AG04449 (cell line): ENCODE measurements at regions not wholly inside any gene's neighbourhood (a gene's known extent, or its start where the extent isn't known, plus 50 kb on each side); places are given as distances from the start of the nearest gene placed in this dataset.

Experiments
- CTCF ChIA-PET: fragments of 350-600 bp; formaldehyde crosslinking; extraction: SDS; loops from one replicate; lab custom pipeline; 2021; ENCODE audit warnings: antibody characterized with exemption; lab: Yijun Ruan, JAX
- POLR2A ChIA-PET: fragments of 400-600, 350-600 bp; formaldehyde crosslinking; extraction: SDS; loops from one replicate; lab custom pipeline; 2020; ENCODE audit warnings: antibody characterized with exemption, inconsistent platforms; lab: Yijun Ruan, JAX
- DNase-seq: peaks from one replicate; pipeline ENCODE4 v3.0.0-alpha.2; 2010; ENCODE audit warnings: low read depth, low spot score
- H3K4me3 ChIP-seq: 2 replicates; pipeline ENCODE4 v1.5.1; 2011; ENCODE audit warnings: low read depth, mild to moderate bottlenecking, control low read depth, low read length
- CTCF ChIP-seq: IDR thresholded peaks from one replicate; pipeline ENCODE4 v1.5.1; 2011; ENCODE audit warnings: mild to moderate bottlenecking, moderate library complexity, low read length, control low read depth, inconsistent platforms; ENCODE audit not compliant: insufficient read depth; ENCODE audit errors: missing control alignments

DNA sequence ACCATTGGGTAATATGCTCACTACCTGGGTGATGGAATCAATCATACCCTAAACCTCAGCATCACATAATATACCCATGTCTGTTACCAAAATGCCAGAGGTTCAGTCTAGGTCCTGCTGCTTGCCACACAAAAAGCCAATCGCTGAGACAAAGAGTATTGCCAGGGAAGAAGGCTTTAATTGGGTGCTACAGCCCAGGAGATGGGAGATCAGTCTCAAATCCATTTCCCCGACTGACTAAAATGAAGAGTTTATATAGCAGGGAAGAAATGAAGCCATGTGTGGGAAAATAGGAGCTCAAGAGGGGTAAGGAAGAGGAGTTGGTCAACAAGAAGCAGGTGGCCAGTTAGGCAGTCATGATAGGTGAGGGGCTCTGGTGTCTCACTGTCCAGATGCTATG lies 149.6 kb downstream of the QRSL1 start:
- ChIA-PET POLR2A (no interaction called here), CTCF (no interaction called here)
- H3K4me3 ChIP-seq = no peak overlapping the region
- DNase-seq = no peak
- no peak for TF ChIP-seq CTCF

- no peak for DNase-seq
- POLR2A ChIA-PET = no interaction called here
- CTCF ChIA-PET = no interaction called here
- TF ChIP-seq CTCF = no peak
- no peak overlapping the region for H3K4me3 ChIP-seq
Observed at GRCh38 chr6:106773996-106774629, 144.7 kb downstream of the QRSL1 start.

- CTCF ChIA-PET = no interaction called here
- TF ChIP-seq CTCF = no peak
- DNase-seq = no peak
- no peak overlapping the region for H3K4me3 ChIP-seq
- POLR2A ChIA-PET = no interaction called here
Observed at GRCh38 chr6:106773522-106773921, 144.1 kb downstream of the QRSL1 start.

DNA sequence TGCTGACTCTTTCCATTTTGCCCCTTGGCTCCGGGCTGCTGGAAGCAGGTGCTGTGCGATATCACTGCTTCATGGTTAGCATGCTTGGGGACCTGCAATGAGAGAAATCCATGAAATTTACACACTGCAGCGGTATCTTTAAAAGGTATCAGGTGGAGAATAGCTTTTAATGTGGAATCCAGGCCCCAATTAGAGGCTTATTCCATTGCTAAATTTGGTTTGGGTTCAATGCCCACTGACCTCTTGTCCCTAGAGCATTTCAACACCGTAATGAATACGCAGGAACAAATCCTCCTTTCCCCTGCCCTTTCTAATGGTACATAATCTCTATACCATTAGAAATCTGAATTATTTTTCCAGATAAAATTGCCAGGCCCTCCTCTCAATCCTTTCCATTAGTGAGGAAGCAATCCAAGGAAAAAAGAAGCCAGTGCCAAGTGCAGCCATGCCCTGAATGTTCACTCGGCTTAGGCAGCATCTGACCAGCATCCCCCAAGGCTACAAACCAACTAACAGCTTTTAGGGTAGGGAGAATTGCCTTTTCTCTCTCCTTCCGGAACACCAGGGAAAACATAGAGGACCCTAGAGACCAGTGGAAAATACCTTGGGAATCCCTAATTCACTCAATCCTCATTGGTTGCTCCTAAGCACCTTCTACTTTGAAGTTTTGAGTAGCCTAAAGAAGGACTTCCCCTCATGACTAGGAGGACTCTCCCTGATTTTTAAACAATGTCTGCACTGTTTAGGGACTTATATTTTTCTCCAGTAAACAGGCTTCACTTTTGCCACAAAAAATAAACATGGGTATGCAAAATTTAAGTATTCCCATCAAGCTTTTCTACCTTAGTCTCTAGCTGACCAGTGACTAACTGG lies 143.1 kb downstream of the QRSL1 start:
- ChIA-PET POLR2A (no interaction called here), CTCF (no interaction called here)
- no peak overlapping the region for H3K4me3 ChIP-seq
- no peak for TF ChIP-seq CTCF
- DNase-seq = no peak

DNA sequence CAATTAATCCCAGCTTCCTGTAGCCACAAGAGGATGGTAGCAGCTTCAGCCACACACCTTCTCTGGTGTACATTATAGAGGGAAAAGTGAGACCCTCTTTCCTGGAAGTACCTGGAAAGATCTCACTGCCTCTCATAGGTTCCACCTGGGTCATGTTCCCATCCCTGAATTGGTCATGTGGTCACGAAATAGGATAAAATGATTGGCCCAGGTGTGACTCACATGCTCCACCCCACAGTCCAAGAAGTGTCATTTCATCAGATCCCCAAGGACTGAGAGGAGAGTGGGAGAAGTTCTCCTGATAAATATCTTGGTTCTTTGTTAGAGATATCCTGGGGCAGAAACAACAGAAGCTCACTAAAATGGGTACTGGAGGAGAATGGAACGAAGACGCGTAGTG lies 142.4 kb downstream of the QRSL1 start:
- no peak overlapping the region for H3K4me3 ChIP-seq
- POLR2A ChIA-PET = no interaction called here
- TF ChIP-seq CTCF = no peak
- CTCF ChIA-PET = no interaction called here
- no peak for DNase-seq

GRCh38 chr6:106770663-106771062 lies 141.3 kb downstream of the QRSL1 start:
- ChIA-PET CTCF (no interaction called here), POLR2A (no interaction called here)
- DNase-seq = no peak
- no peak for TF ChIP-seq CTCF
- no peak overlapping the region for H3K4me3 ChIP-seq
